HG02623 (cell line): ENCODE measurements at regions not wholly inside any gene's neighbourhood (a gene's known extent, or its start where the extent isn't known, plus 50 kb on each side); places are given as distances from the start of the nearest gene placed in this dataset.
"Not testable (repeated sequence)": the region's sequence is repeated elsewhere in the genome, so short reads cannot be mapped to it uniquely, and the experiment has no call there.

ENCODE experiments used
- ATAC-seq: cut with Tn5 transposase; IDR thresholded peaks from one replicate; pipeline ENCODE4 v1.9.1; 2021; ENCODE audit warnings: moderate library complexity; ENCODE audit not compliant: unreplicated experiment

GRCh38 chr5:92748072-92748676 is 832.8 kb downstream of the NR2F1-AS1 start:
- no peak for ATAC-seq

GRCh38 chr5:92741906-92742305 is 839.1 kb downstream of the NR2F1-AS1 start:
- no peak for ATAC-seq

- no peak for ATAC-seq
Measured at GRCh38 chr5:92734211-92734940, 846.6 kb downstream of the NR2F1-AS1 start.

- no peak for ATAC-seq
Measured at GRCh38 chr5:92730486-92730885, 850.5 kb downstream of the NR2F1-AS1 start.

- no peak for ATAC-seq
Measured at GRCh38 chr5:92729088-92729487, 851.9 kb downstream of the NR2F1-AS1 start.

GRCh38 chr5:92715946-92716520 is 865.0 kb downstream of the NR2F1-AS1 start:
- ATAC-seq, result no peak

- ATAC-seq, result no peak
Measured at GRCh38 chr5:92713826-92714225, 867.2 kb downstream of the NR2F1-AS1 start.

GRCh38 chr5:92713335-92713743 is 867.7 kb downstream of the NR2F1-AS1 start:
- no peak for ATAC-seq

GRCh38 chr5:92711956-92712355 is 869.1 kb downstream of the NR2F1-AS1 start:
- ATAC-seq, result no peak

- no peak for ATAC-seq
Measured at GRCh38 chr5:92704590-92704989, 876.4 kb downstream of the NR2F1-AS1 start.

- no peak for ATAC-seq
Measured at GRCh38 chr5:92703976-92704375, 877.0 kb downstream of the NR2F1-AS1 start.

GRCh38 chr5:92695123-92696003 is 885.7 kb downstream of the NR2F1-AS1 start:
- ATAC-seq, result no peak

GRCh38 chr5:92694067-92694466 is 887.0 kb downstream of the NR2F1-AS1 start:
- ATAC-seq, result no peak

GRCh38 chr5:92691955-92692354 is 889.1 kb downstream of the NR2F1-AS1 start:
- ATAC-seq, result not testable (repeated sequence)

- no peak for ATAC-seq
Measured at GRCh38 chr5:92687821-92688722, 892.9 kb downstream of the NR2F1-AS1 start.

- ATAC-seq, result no peak
Measured at GRCh38 chr5:92678640-92679039, 902.4 kb downstream of the NR2F1-AS1 start.

GRCh38 chr5:92676215-92677165 is 904.5 kb downstream of the NR2F1-AS1 start:
- no peak for ATAC-seq

GRCh38 chr5:92674321-92674720 is 906.7 kb downstream of the NR2F1-AS1 start:
- no peak for ATAC-seq

GRCh38 chr5:92665506-92665905 is 915.5 kb downstream of the NR2F1-AS1 start:
- ATAC-seq, result no peak
